HEK293 (cell line): ENCODE measurements at regions not wholly inside any gene's neighbourhood (a gene's known extent, or its start where the extent isn't known, plus 50 kb on each side); places are given as distances from the start of the nearest gene placed in this dataset.
"Not testable (repeated sequence)": the region's sequence is repeated elsewhere in the genome, so short reads cannot be mapped to it uniquely, and the experiment has no call there.

Source experiments
- KLF16 ChIP-seq: fragments of 450-650 bp; formaldehyde crosslinking; IDR thresholded peaks from 2 replicates; pipeline ENCODE4 v1.5.1; 2017; ENCODE audit warnings: missing biosample characterization, missing genetic modification characterization
- KLF9 ChIP-seq: fragments of 450-650 bp; formaldehyde crosslinking; IDR thresholded peaks from 2 replicates; pipeline ENCODE4 v1.5.1; 2016; ENCODE audit warnings: missing biosample characterization, missing genetic modification characterization, low read depth
- ZBTB10 ChIP-seq: fragments of 450-650 bp; formaldehyde crosslinking; IDR thresholded peaks from 2 replicates; pipeline ENCODE4 v1.5.1; 2016; ENCODE audit warnings: missing biosample characterization, missing genetic modification characterization
- ZBTB7A ChIP-seq: fragments of 450-650 bp; formaldehyde crosslinking; IDR thresholded peaks from 2 replicates; pipeline ENCODE4 v1.5.1; 2016; ENCODE audit warnings: low read depth, missing biosample characterization, missing genetic modification characterization
- ZEB2 ChIP-seq: fragments of 450-650 bp; formaldehyde crosslinking; IDR thresholded peaks from 2 replicates; pipeline ENCODE4 v1.5.1; 2016; ENCODE audit warnings: missing biosample characterization, missing genetic modification characterization
- ZFHX2 ChIP-seq: fragments of 450-650 bp; formaldehyde crosslinking; conservative IDR thresholded peaks from 2 replicates; pipeline ENCODE4 v1.5.1; 2016; ENCODE audit warnings: missing biosample characterization, missing genetic modification characterization
- ZNF239 ChIP-seq: fragments of 450-650 bp; formaldehyde crosslinking; IDR thresholded peaks from 2 replicates; pipeline ENCODE4 v1.5.1; 2016; ENCODE audit warnings: missing biosample characterization, missing genetic modification characterization
- ZNF280D ChIP-seq: fragments of 450-650 bp; formaldehyde crosslinking; IDR thresholded peaks from 2 replicates; pipeline ENCODE4 v1.5.1; 2016; ENCODE audit warnings: missing biosample characterization, missing genetic modification characterization
- ZNF791 ChIP-seq: fragments of 450-650 bp; formaldehyde crosslinking; IDR thresholded peaks from 2 replicates; pipeline ENCODE4 v1.5.1; 2016; ENCODE audit warnings: missing biosample characterization, missing genetic modification characterization
- TF ChIP-seq, protein P1 (sequence below): fragments of 450-650 bp; formaldehyde crosslinking; IDR thresholded peaks from 2 replicates; pipeline ENCODE4 v1.5.1; 2016; ENCODE audit warnings: missing biosample characterization, missing genetic modification characterization
- TF ChIP-seq, protein P2 (sequence below): fragments of 450-650 bp; formaldehyde crosslinking; IDR thresholded peaks from 2 replicates; pipeline ENCODE4 v1.5.1; 2017; ENCODE audit warnings: missing biosample characterization, mild to moderate bottlenecking, missing genetic modification characterization, moderate library complexity

DNA sequence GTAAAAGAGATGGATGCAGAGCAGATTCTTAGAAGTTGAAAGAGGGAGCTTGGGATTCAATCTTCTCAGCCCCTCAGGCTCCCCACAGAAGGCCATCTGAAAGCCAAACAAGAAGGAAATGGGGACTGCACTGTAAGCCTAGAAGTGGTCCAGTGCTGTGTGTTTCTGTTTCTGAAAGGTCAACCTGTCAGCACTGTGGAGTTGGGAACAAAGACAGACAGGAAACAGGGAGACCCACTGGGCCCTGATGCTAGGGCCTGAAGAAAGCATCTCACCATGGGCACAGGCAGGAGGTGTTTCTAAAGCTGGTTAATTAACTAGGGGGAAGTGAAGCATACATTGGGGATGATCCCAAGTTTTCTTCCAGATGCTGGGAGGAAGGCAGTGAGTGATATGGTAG, 62.5 kb upstream of the CDC42EP3 start:
- TF ChIP-seq, protein P1, sequence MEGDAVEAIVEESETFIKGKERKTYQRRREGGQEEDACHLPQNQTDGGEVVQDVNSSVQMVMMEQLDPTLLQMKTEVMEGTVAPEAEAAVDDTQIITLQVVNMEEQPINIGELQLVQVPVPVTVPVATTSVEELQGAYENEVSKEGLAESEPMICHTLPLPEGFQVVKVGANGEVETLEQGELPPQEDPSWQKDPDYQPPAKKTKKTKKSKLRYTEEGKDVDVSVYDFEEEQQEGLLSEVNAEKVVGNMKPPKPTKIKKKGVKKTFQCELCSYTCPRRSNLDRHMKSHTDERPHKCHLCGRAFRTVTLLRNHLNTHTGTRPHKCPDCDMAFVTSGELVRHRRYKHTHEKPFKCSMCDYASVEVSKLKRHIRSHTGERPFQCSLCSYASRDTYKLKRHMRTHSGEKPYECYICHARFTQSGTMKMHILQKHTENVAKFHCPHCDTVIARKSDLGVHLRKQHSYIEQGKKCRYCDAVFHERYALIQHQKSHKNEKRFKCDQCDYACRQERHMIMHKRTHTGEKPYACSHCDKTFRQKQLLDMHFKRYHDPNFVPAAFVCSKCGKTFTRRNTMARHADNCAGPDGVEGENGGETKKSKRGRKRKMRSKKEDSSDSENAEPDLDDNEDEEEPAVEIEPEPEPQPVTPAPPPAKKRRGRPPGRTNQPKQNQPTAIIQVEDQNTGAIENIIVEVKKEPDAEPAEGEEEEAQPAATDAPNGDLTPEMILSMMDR (tag by site-specific recombination): not testable (repeated sequence)
- TF ChIP-seq ZBTB10, ZNF280D, KLF16, ZEB2, ZNF791, ZFHX2, ZBTB7A, KLF9, ZNF239 (tag by site-specific recombination): not testable (repeated sequence)
- TF ChIP-seq, protein P2, sequence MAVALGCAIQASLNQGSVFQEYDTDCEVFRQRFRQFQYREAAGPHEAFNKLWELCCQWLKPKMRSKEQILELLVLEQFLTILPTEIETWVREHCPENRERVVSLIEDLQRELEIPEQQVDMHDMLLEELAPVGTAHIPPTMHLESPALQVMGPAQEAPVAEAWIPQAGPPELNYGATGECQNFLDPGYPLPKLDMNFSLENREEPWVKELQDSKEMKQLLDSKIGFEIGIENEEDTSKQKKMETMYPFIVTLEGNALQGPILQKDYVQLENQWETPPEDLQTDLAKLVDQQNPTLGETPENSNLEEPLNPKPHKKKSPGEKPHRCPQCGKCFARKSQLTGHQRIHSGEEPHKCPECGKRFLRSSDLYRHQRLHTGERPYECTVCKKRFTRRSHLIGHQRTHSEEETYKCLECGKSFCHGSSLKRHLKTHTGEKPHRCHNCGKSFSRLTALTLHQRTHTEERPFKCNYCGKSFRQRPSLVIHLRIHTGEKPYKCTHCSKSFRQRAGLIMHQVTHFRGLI: not testable (repeated sequence)
